IMR-90 (cell line): ENCODE measurements at regions not wholly inside any gene's neighbourhood (a gene's known extent, or its start where the extent isn't known, plus 50 kb on each side); places are given as distances from the start of the nearest gene placed in this dataset.

ENCODE experiments used
- ATAC-seq: fragments of 200-7000 bp; cut with Tn5 transposase; 2 replicates; pipeline ENCODE4 v1.9.1; 2020; ENCODE audit warnings: low read depth, mild to moderate bottlenecking, moderate library complexity
- BruUV-seq: library from RNA; stranded (reverse); fragments of 400-500 nt; replicated peaks from 2 replicates; lab custom pipeline; 2021; lab: Mats Ljungman, UMichigan
- CTCF ChIA-PET: fragments of 300-600 bp; formaldehyde crosslinking; extraction: SDS; loops from one replicate; lab custom pipeline; 2021; ENCODE audit warnings: antibody characterized with exemption; lab: Yijun Ruan, JAX
- POLR2A ChIA-PET: fragments of 300-600 bp; sonication (Branson Sonifier 250); formaldehyde crosslinking; loops from one replicate; lab custom pipeline; 2022; ENCODE audit warnings: antibody characterized with exemption; ENCODE audit not compliant: unreplicated experiment; lab: Charles Lee
- DNase-seq: peaks from one replicate; pipeline ENCODE4 v3.0.0; 2013
- H2AFZ ChIP-seq: replicated peaks from 2 replicates; pipeline ENCODE3; 2013; ENCODE audit warnings: low read length, mild to moderate bottlenecking; ENCODE audit not compliant: poor library complexity
- H2AK5ac ChIP-seq: 2 replicates; pipeline ENCODE4 v1.6.1; 2013; ENCODE audit warnings: low read depth, low read length, inconsistent platforms
- H2AK9ac ChIP-seq: replicated peaks from 2 replicates; pipeline ENCODE3; 2013; ENCODE audit warnings: mild to moderate bottlenecking, low read depth, low read length, moderate library complexity; ENCODE audit not compliant: poor library complexity
- H2BK120ac ChIP-seq: 2 replicates; pipeline ENCODE4 v1.6.1; 2013; ENCODE audit warnings: low read depth, low read length, inconsistent platforms
- H2BK15ac ChIP-seq: 3 replicates; pipeline ENCODE4 v1.6.1; 2013; ENCODE audit warnings: low read depth, low read length, inconsistent platforms
- H2BK20ac ChIP-seq: 2 replicates; pipeline ENCODE4 v1.6.1; 2013; ENCODE audit warnings: low read depth, mild to moderate bottlenecking, inconsistent platforms, low read length, moderate library complexity
- H2BK5ac ChIP-seq: 2 replicates; pipeline ENCODE4 v1.6.1; 2013; ENCODE audit warnings: mild to moderate bottlenecking, low read depth, low read length, inconsistent platforms; ENCODE audit not compliant: poor library complexity, severe bottlenecking
- H3K14ac ChIP-seq: replicated peaks from 2 replicates; pipeline ENCODE4 v1.6.1; 2013; ENCODE audit warnings: low read depth, low read length, inconsistent platforms
- H3K18ac ChIP-seq: 2 replicates; pipeline ENCODE4 v1.6.1; 2013; ENCODE audit warnings: low read depth, low read length, control low read depth
- H3K23ac ChIP-seq: 2 replicates; pipeline ENCODE4 v1.6.1; 2013; ENCODE audit warnings: low read depth, low read length, inconsistent platforms
- H3K27ac ChIP-seq: 2 replicates; pipeline ENCODE4 v1.5.1; 2013; ENCODE audit warnings: mild to moderate bottlenecking, control low read depth, low read length; ENCODE audit not compliant: insufficient read depth
- H3K27me3 ChIP-seq: 2 replicates; pipeline ENCODE4 v1.6.1; 2013; ENCODE audit warnings: low read length; ENCODE audit not compliant: control insufficient read depth, insufficient read depth
- H3K36me3 ChIP-seq: 2 replicates; pipeline ENCODE4 v1.6.1; 2013; ENCODE audit warnings: low read length, mixed read lengths; ENCODE audit not compliant: control insufficient read depth, insufficient read depth
- H3K4ac ChIP-seq: 2 replicates; pipeline ENCODE4 v1.6.1; 2013; ENCODE audit warnings: low read depth, low read length, inconsistent platforms
- H3K4me1 ChIP-seq: 2 replicates; pipeline ENCODE4 v1.6.1; 2013; ENCODE audit warnings: low read length, mixed read lengths; ENCODE audit not compliant: control insufficient read depth, insufficient read depth
- H3K4me2 ChIP-seq: 2 replicates; pipeline ENCODE4 v1.6.1; 2013; ENCODE audit warnings: low read depth, mild to moderate bottlenecking, control low read depth, low read length, moderate library complexity
- H3K4me3 ChIP-seq: 2 replicates; pipeline ENCODE4 v1.5.1; 2013; ENCODE audit warnings: low read depth, mild to moderate bottlenecking, control low read depth, low read length, moderate library complexity; ENCODE audit not compliant: insufficient read depth
- H3K56ac ChIP-seq: 2 replicates; pipeline ENCODE4 v1.6.1; 2013; ENCODE audit warnings: low read length, inconsistent platforms; ENCODE audit not compliant: insufficient read depth; ENCODE audit errors: extremely low read depth
- H3K79me1 ChIP-seq, 2 experiments: 2 replicates each; pipeline ENCODE4 v1.6.1; 2013; ENCODE audit warnings: low read length in 2 of 2, inconsistent platforms in 1 of 2, low read depth in 1 of 2
- H3K9ac ChIP-seq: 2 replicates; pipeline ENCODE4 v1.6.1; 2013; ENCODE audit warnings: low read depth, low read length, control low read depth
- H3K9me1 ChIP-seq: 2 replicates; pipeline ENCODE4 v1.6.1; 2013; ENCODE audit warnings: low read length, inconsistent platforms; ENCODE audit not compliant: insufficient read depth
- H3K9me3 ChIP-seq: 2 replicates; pipeline ENCODE4 v1.6.1; 2013; ENCODE audit warnings: low read length; ENCODE audit not compliant: control insufficient read depth, insufficient read depth
- H4K20me1 ChIP-seq: 2 replicates; pipeline ENCODE4 v1.6.1; 2013; ENCODE audit warnings: low read length, inconsistent platforms; ENCODE audit not compliant: insufficient read depth
- H4K5ac ChIP-seq: 2 replicates; pipeline ENCODE4 v1.6.1; 2013; ENCODE audit warnings: mild to moderate bottlenecking, low read depth, low read length, control low read depth
- H4K8ac ChIP-seq, 2 experiments: 2 replicates each; pipeline ENCODE4 v1.6.1; 2013; ENCODE audit warnings: low read depth in 2 of 2, low read length in 2 of 2, control low read depth in 1 of 2, inconsistent platforms in 1 of 2
- H4K91ac ChIP-seq: 2 replicates; pipeline ENCODE4 v1.6.1; 2013; ENCODE audit warnings: low read depth, low read length, inconsistent platforms; ENCODE audit not compliant: insufficient read depth
- BHLHE40 ChIP-seq: fragments of 150-350 bp; IDR thresholded peaks from 2 replicates; pipeline ENCODE4 v1.6.1; 2016; ENCODE audit warnings: mild to moderate bottlenecking, low read depth, low read length
- CHD1 ChIP-seq: IDR thresholded peaks from 2 replicates; pipeline ENCODE4 v1.6.1; 2012; ENCODE audit warnings: low read depth, low read length, improper control_type of control experiment
- CTCF ChIP-seq: conservative IDR thresholded peaks from 2 replicates; pipeline ENCODE4 v1.5.1; 2012; ENCODE audit warnings: mild to moderate bottlenecking, low read depth, low read length, improper control_type of control experiment
- ELK1 ChIP-seq: fragments of 150-350 bp; IDR thresholded peaks from 2 replicates; pipeline ENCODE4 v1.6.1; 2016; ENCODE audit warnings: low read depth, mild to moderate bottlenecking, low read length, moderate library complexity, borderline replicate concordance
- MXI1 ChIP-seq: IDR thresholded peaks from 2 replicates; pipeline ENCODE4 v1.6.1; 2012; ENCODE audit warnings: low read depth, mild to moderate bottlenecking, low read length, moderate library complexity, borderline replicate concordance
- NFE2L2 ChIP-seq: fragments of 150-350 bp; IDR thresholded peaks from 2 replicates; pipeline ENCODE4 v1.6.1; 2016; ENCODE audit warnings: low read depth, mild to moderate bottlenecking, low read length
- RFX5 ChIP-seq: IDR thresholded peaks from 2 replicates; pipeline ENCODE4 v1.8.0; 2012; ENCODE audit warnings: low read depth, mild to moderate bottlenecking, low read length, moderate library complexity
- SMC3 ChIP-seq: fragments of 150-350 bp; IDR thresholded peaks from 2 replicates; pipeline ENCODE4 v1.6.1; 2016; ENCODE audit warnings: low read depth, mild to moderate bottlenecking, antibody characterized with exemption, low read length, moderate library complexity
- USF2 ChIP-seq: fragments of 150-350 bp; IDR thresholded peaks from 2 replicates; pipeline ENCODE4 v1.6.1; 2017; ENCODE audit warnings: mild to moderate bottlenecking, antibody characterized with exemption, low read length, low read depth
- WGBS, 2 experiments: methylation state at CpG; one replicate each; pipeline versions ENCODE4 v1.1.5 to v1.1.7; 2013; ENCODE audit warnings: missing lambda C conversion rate in 2 of 2; ENCODE audit not compliant: insufficient read length in 1 of 2; ENCODE audit errors: extremely low coverage in 2 of 2; 5-methylcytosine and 5-hydroxymethylcytosine counted together
- dilution Hi-C: fragments of 300-500 bp; cut with HindIII; formaldehyde crosslinking; loops from one replicate; pipeline ENCODE4 v1.14.3; 2018; ENCODE audit warnings: low sequenced_read_pairs; ENCODE audit not compliant: unreplicated experiment
- in situ Hi-C: fragments of 300-500 bp; cut with MboI; formaldehyde crosslinking; loops from 3 replicates; pipeline ENCODE4 v1.14.3; 2019; ENCODE audit warnings: low sequenced_read_pairs, inconsistent platforms, mixed read lengths
- intact Hi-C: fragments of 100-400 bp; cut with micrococcal nuclease; formaldehyde crosslinking; loops from 2 replicates; pipeline ENCODE4 v1.10.0; 2022

GRCh38 chr2:509888-510287 lies 167.3 kb downstream of the TMEM18 start:
- H2AK9ac ChIP-seq: no peak overlapping the region
- no TSS peak for BruUV-seq
- H3K4ac ChIP-seq: no peak overlapping the region
- H3K27me3 ChIP-seq: no peaks in the 10 kb centered on the region
- no peak overlapping the region for H3K4me3 ChIP-seq
- WGBS, 2 experiments: 29% methylated on average over 1 of the region's 4 CpGs; no CpG with 5 or more reads in 1 of the 2 experiments
- no peak overlapping the region for H3K27ac ChIP-seq
- H4K8ac ChIP-seq: no peak overlapping the region
- H3K14ac ChIP-seq: no peak overlapping the region
- no peak overlapping the region for H2BK120ac ChIP-seq
- H3K18ac ChIP-seq: no peak overlapping the region
- H3K9me1 ChIP-seq: no peaks in the 10 kb centered on the region
- dilution Hi-C loops: no loop called here
- CTCF ChIA-PET: no interaction called here
- H3K56ac ChIP-seq: no peak overlapping the region
- H4K91ac ChIP-seq: no peak overlapping the region
- TF ChIP-seq NFE2L2 (no peak), BHLHE40 (no peak), ELK1 (no peak), USF2 (no peak), RFX5 (no peak), CTCF (no peak), CHD1 (no peak), SMC3 (no peak), MXI1 (no peak)
- no peaks in the 10 kb centered on the region for H4K20me1 ChIP-seq
- H3K4me1 ChIP-seq: no peaks in the 10 kb centered on the region
- no peak overlapping the region for H3K9ac ChIP-seq
- intact Hi-C loops: no loop called here
- ATAC-seq (no peak), DNase-seq (no peak)
- H2BK20ac ChIP-seq: no peak overlapping the region
- H3K4me2 ChIP-seq: no peak overlapping the region
- no peak overlapping the region for H4K5ac ChIP-seq
- H3K9me3 ChIP-seq: peaks cover 45% of the 10 kb centered on the region
- no peaks in the 10 kb centered on the region for H3K36me3 ChIP-seq
- no peak overlapping the region for H3K23ac ChIP-seq
- in situ Hi-C loops: no loop called here
- no peak overlapping the region for H2AK5ac ChIP-seq
- no peak overlapping the region for H2BK5ac ChIP-seq
- no peak overlapping the region for H2AFZ ChIP-seq
- no peaks in the 10 kb centered on the region for H3K79me1 ChIP-seq
- POLR2A ChIA-PET: no interaction called here
- no peak overlapping the region for H2BK15ac ChIP-seq
